GM12865 (cell line): ENCODE measurements at regions not wholly inside any gene's neighbourhood (a gene's known extent, or its start where the extent isn't known, plus 50 kb on each side); places are given as distances from the start of the nearest gene placed in this dataset.

Source experiments
- DNase-seq: peaks from one replicate; pipeline ENCODE4 v3.0.0; 2010; ENCODE audit warnings: low read depth
- H3K4me3 ChIP-seq: 2 replicates; pipeline ENCODE4 v1.5.1; 2011; ENCODE audit warnings: mild to moderate bottlenecking, low read depth, low read length, control low read depth
- TF ChIP-seq, protein P1 (sequence below): IDR thresholded peaks from 2 replicates; pipeline ENCODE4 v1.5.1; 2011; ENCODE audit warnings: low read length, control low read depth, low read depth, inconsistent platforms; ENCODE audit not compliant: insufficient read depth; ENCODE audit errors: missing control alignments

DNA sequence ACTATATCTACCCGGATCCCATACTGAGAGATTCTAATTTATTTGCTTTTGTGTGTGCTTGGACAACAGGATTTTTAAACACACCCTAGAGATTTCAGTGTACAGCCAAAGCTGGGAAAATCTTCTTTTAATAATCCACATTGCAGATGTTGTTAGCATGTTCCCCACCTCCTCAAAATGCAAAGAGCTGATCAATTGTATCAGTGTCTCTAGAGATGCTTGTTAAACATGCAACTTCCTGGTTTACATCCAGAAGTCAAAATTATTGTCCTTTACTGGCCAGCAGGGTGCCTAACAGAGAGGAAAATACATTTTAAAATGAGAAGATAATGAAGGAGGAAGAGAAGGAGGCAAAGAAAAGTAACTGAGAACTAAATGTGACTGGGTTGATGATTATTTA is 793.3 kb downstream of the SEMA5A start:
- DNase-seq, result no peak
- H3K4me3 ChIP-seq, result no peak overlapping the region
- TF ChIP-seq, protein P1, sequence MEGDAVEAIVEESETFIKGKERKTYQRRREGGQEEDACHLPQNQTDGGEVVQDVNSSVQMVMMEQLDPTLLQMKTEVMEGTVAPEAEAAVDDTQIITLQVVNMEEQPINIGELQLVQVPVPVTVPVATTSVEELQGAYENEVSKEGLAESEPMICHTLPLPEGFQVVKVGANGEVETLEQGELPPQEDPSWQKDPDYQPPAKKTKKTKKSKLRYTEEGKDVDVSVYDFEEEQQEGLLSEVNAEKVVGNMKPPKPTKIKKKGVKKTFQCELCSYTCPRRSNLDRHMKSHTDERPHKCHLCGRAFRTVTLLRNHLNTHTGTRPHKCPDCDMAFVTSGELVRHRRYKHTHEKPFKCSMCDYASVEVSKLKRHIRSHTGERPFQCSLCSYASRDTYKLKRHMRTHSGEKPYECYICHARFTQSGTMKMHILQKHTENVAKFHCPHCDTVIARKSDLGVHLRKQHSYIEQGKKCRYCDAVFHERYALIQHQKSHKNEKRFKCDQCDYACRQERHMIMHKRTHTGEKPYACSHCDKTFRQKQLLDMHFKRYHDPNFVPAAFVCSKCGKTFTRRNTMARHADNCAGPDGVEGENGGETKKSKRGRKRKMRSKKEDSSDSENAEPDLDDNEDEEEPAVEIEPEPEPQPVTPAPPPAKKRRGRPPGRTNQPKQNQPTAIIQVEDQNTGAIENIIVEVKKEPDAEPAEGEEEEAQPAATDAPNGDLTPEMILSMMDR, result no peak

DNA sequence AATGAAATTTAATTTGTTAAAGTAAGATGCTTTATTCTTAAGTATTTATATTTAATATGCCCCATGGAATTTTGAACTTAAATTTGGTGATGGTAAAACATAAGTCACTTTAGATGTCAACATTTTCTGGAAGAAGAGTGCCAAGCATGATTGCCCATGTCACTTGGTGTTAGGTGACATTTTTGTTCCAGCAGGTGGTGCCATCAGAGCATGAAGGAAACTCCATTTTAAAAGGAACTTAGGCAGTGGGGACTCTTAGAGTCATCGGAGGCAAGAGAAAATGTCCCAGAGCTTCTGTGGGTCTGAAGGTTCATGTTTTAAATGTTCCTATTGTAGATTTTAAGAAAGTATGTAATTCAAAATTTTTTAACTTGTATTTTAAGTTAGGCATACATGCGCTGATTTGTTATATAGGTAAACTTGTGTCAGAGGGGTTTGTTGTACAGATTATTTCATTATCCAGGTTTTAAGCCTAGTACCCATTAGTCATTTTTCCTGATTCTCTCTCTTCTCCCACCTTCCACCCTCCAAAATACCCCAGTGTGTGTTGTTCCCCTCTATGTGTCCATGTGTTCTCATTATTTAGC is 789.3 kb downstream of the SEMA5A start:
- TF ChIP-seq, protein P1, result peak; percentile 19
- H3K4me3 ChIP-seq, result no peak overlapping the region
- peak; percentile 23 for DNase-seq

DNA sequence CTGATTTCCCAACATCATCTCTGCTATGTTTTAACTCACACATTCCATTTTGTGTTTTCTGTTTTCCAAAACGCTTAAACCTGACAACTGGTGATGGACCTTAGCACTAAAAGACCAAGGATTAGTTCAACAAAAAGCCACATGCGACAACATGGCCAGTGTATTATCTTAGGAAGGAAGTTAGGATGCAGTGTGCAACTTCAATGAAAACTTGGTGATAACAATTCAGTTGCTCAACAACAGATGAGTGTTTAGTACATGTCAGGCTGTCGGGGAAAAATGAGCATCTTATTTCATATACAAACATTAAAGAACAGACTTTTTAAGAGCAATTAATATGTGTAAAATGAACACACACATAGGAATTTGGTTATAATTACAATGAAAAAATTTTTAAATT is 780.0 kb downstream of the SEMA5A start:
- H3K4me3 ChIP-seq, result no peak overlapping the region
- no peak for DNase-seq
- TF ChIP-seq, protein P1, result no peak

DNA sequence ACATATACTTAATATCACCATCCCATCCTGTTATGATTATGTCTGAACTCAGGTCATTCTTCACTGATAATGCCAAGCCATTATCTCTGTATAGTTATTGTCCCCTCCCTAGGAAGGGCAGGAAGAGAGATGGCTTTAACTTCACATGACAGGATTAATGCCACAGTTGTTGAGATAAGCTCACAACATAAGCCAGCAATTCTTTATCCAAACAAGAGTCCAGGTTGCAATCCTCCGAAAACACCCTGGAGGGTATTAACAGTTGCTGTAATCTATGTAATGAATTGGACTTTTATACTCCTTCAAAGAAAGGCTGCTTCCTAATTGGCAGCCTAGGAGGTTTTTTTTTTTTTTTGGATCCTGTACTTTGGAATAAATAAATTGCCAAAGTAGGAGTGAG is 779.4 kb downstream of the SEMA5A start:
- TF ChIP-seq, protein P1, result no peak
- DNase-seq, result no peak
- H3K4me3 ChIP-seq, result no peak overlapping the region

DNA sequence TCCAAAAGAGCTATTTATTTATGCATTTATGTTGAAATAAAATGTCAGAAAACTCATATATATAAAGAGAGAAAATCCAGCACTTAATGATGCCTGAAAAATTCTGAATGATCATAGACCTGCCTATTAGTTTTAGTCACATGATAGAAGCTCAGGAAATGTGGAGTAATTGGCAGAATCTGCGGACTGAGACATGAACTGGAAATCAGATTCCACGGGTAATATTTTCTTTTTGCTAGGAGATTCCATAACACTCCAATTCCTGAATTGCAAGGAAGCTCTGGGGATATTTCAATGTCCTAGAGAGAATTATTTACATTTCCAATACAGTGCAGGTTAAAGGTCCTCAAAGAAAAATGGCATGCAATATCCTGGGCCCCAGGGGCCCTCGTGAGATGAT is 778.8 kb downstream of the SEMA5A start:
- TF ChIP-seq, protein P1, result no peak
- no peak for DNase-seq
- no peak overlapping the region for H3K4me3 ChIP-seq

DNA sequence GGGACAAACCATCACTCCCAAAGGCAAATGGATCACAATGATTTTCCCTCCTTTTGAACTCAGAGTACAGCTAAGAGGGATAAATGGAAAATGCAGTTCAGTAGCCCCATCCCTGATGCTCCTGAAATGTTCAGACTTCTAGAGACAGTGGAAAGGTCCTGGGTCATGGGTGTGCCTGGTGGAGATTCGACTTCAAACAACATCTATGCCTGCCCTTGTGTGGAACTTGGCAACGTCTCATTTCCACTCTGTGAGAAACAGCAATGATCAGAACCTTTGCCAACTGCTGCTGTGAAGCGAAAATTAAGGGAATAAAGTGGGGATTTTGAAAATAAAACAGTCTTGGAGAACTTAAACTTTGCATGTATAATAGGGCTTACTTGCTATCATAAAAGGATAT is 778.1 kb downstream of the SEMA5A start:
- DNase-seq, result no peak
- TF ChIP-seq, protein P1, result no peak
- H3K4me3 ChIP-seq, result no peak overlapping the region

DNA sequence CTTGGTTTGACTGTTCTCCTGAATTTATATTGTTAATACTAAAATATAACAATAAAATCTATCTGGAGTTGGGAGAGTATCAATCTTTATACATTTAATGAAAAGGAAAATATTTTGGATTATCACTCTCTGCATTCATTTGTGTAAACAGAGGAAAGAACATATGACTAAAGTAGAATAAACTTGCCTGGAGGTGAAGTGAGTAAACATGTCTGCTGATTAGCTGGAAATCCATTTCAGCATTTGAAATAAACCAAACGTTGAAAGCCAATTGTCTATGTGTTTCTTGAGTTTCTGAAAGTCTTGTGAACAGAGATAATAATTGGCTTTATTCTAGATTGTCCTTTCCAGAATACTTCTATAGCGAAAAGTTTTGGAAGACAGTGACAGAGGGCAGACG is 776.2 kb downstream of the SEMA5A start:
- TF ChIP-seq, protein P1, result no peak
- DNase-seq, result no peak
- no peak overlapping the region for H3K4me3 ChIP-seq
